Kidney (tissue), 13 donors: ENCODE measurements at regions not wholly inside any gene's neighbourhood (a gene's known extent, or its start where the extent isn't known, plus 50 kb on each side); places are given as distances from the start of the nearest gene placed in this dataset.
A peak's percentile ranks its signal among the peaks of the same experiment; 100 is the strongest.

Experiments used
- DNase-seq, 5 donors: peaks; one replicate each; pipeline ENCODE4 v3.0.0-alpha.2; 2013 to 2020
- FAIRE-seq: peaks from 2 replicates; lab custom pipeline; 2012; peaks lifted over from hg19 to GRCh38; lab: Jason Lieb, UNC
- H3K27ac ChIP-seq, 2 donors: one replicate each; pipeline ENCODE4 v1.7.0; 2013; ENCODE audit warnings: low read depth in 2 of 2, low read length in 2 of 2, inconsistent platforms in 1 of 2
- H3K27me3 ChIP-seq: one replicate; pipeline ENCODE4 v1.7.1; 2013; ENCODE audit warnings: low read length, inconsistent platforms; ENCODE audit not compliant: control insufficient read depth, insufficient read depth
- H3K36me3 ChIP-seq, 3 donors: one replicate each; pipeline versions ENCODE4 v1.7.0 to v1.7.1; 2013; ENCODE audit warnings: low read length in 3 of 3, control low read depth in 1 of 3, inconsistent platforms in 1 of 3; ENCODE audit not compliant: insufficient read depth in 3 of 3, control insufficient read depth in 2 of 3
- H3K4me1 ChIP-seq, 3 donors: one replicate each; pipeline versions ENCODE4 v1.7.0 to v1.7.1; 2013; ENCODE audit warnings: low read length in 3 of 3, inconsistent platforms in 1 of 3, low read depth in 1 of 3; ENCODE audit not compliant: control insufficient read depth in 2 of 3, insufficient read depth in 2 of 3
- H3K4me3 ChIP-seq, 3 donors: one replicate each; pipeline versions ENCODE4 v1.7.0 to v1.8.1; 2013; ENCODE audit warnings: low read length in 3 of 3, control low read depth in 1 of 3, inconsistent platforms in 1 of 3
- H3K9ac ChIP-seq, 3 donors: one replicate each; pipeline versions ENCODE4 v1.7.0 to v1.7.1; 2013; ENCODE audit warnings: low read length in 3 of 3, control low read depth in 1 of 3, inconsistent platforms in 1 of 3
- H3K9me3 ChIP-seq, 3 donors: one replicate each; pipeline versions ENCODE4 v1.7.0 to v1.7.1; 2013; ENCODE audit warnings: low read length in 3 of 3, control low read depth in 1 of 3, inconsistent platforms in 1 of 3; ENCODE audit not compliant: control insufficient read depth in 2 of 3, insufficient read depth in 1 of 3
- intact Hi-C: fragments of 100-400 bp; cut with DNase I; formaldehyde crosslinking; loops from one replicate; pipeline ENCODE4 v1.11.1; 2022
- TF ChIP-seq, protein P1 (sequence below): IDR thresholded peaks from 3 replicates; pipeline ENCODE4 v1.5.1; 2012; ENCODE audit warnings: mild to moderate bottlenecking, moderate library complexity, borderline replicate concordance; ENCODE audit not compliant: insufficient read depth; ENCODE audit errors: extremely low read depth
- donor health status: control.
- donor health status: control.
- donor health status: control.
- donor health status: control.
- donor health status: control.
- donor health status: DM: yes; HTN: yes; CAD: no.
- donor health status: Normal renal cell carcinoma (clear cell type).

DNA sequence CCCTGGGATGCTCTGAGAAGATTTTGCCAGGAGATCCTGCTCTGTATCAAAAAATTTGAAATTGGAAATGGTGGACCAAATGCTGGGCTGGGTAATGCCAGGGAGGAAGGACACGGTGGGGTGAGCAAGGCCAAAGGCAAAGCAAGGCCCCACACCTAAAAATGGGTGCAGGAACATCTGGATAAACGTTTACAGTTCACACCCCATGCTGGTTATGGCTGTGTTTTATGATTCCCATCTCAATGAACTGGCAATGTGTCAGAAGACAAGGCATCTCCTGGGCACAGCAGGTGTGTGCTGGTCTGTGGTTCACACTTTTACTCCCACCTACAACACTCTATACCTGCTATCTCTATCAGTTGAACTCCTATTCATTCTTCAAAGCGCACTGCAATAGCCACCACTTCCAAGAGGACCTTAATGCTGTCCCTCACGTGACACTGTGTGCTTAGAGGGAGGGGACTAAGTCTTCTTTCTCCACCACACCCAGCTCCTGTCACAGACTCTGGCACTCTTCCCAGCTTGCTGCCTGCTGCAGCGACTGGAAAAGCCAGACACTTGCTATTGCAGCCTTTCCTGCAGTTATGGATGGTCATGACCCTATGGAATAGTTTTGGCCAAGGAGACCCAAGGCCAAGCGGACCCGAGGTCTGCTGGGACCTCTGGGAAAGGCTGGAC lies 277.5 kb downstream of the CTTN start:
- H3K4me1 ChIP-seq: no peaks in the 10 kb centered on the region
- no peak overlapping the region for H3K4me3 ChIP-seq
- TF ChIP-seq, protein P1, sequence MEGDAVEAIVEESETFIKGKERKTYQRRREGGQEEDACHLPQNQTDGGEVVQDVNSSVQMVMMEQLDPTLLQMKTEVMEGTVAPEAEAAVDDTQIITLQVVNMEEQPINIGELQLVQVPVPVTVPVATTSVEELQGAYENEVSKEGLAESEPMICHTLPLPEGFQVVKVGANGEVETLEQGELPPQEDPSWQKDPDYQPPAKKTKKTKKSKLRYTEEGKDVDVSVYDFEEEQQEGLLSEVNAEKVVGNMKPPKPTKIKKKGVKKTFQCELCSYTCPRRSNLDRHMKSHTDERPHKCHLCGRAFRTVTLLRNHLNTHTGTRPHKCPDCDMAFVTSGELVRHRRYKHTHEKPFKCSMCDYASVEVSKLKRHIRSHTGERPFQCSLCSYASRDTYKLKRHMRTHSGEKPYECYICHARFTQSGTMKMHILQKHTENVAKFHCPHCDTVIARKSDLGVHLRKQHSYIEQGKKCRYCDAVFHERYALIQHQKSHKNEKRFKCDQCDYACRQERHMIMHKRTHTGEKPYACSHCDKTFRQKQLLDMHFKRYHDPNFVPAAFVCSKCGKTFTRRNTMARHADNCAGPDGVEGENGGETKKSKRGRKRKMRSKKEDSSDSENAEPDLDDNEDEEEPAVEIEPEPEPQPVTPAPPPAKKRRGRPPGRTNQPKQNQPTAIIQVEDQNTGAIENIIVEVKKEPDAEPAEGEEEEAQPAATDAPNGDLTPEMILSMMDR: no peak
- no peaks in the 10 kb centered on the region for H3K36me3 ChIP-seq
- no peaks in the 10 kb centered on the region for H3K27me3 ChIP-seq
- H3K27ac ChIP-seq: no peak overlapping the region
- DNase-seq (no peak), FAIRE-seq (no peak)
- H3K9ac ChIP-seq: no peak overlapping the region
- intact Hi-C loops: no loop called here
- H3K9me3 ChIP-seq: no peaks in the 10 kb centered on the region

DNA sequence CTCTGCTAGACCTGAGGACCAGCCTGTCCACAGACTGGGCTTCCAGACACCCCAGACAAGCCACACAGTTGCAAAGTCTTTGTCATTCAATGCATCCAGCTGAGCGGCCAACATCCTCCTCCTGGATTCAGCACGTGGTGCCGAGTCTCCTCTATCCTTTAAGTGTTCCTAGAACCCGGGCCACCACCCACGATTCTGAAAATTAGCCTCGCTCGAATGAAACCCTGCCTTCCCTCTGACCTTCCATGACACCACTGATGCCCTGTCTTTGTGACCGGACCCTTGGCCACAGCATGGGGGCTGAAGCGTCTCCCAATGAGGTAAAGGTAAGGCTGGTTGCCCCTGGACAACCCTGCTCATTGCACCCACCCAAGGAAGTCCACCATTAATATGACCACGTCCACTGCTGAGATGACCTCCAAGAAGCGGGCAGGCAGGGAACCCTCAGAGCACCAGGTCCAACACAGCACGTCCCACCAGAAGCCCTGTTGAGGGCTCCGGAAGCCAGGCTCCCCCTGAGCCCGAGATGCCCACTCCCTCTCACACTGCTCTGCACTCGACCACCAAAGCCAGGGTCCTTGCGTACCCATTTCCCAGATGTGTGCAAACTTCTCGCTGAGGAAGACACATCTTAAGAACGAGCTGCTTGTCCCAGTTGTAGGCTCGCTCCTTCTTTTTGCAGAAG lies 279.0 kb downstream of the CTTN start:
- DNase-seq: no peak
- intact Hi-C loops: no loop called here
- FAIRE-seq: no peak
- H3K4me1 ChIP-seq: no peaks in the 10 kb centered on the region
- TF ChIP-seq, protein P1: no peak
- H3K27ac ChIP-seq: no peak overlapping the region
- no peaks in the 10 kb centered on the region for H3K27me3 ChIP-seq
- H3K36me3 ChIP-seq: no peaks in the 10 kb centered on the region
- no peak overlapping the region for H3K9ac ChIP-seq
- H3K9me3 ChIP-seq: no peaks in the 10 kb centered on the region
- no peak overlapping the region for H3K4me3 ChIP-seq

DNA sequence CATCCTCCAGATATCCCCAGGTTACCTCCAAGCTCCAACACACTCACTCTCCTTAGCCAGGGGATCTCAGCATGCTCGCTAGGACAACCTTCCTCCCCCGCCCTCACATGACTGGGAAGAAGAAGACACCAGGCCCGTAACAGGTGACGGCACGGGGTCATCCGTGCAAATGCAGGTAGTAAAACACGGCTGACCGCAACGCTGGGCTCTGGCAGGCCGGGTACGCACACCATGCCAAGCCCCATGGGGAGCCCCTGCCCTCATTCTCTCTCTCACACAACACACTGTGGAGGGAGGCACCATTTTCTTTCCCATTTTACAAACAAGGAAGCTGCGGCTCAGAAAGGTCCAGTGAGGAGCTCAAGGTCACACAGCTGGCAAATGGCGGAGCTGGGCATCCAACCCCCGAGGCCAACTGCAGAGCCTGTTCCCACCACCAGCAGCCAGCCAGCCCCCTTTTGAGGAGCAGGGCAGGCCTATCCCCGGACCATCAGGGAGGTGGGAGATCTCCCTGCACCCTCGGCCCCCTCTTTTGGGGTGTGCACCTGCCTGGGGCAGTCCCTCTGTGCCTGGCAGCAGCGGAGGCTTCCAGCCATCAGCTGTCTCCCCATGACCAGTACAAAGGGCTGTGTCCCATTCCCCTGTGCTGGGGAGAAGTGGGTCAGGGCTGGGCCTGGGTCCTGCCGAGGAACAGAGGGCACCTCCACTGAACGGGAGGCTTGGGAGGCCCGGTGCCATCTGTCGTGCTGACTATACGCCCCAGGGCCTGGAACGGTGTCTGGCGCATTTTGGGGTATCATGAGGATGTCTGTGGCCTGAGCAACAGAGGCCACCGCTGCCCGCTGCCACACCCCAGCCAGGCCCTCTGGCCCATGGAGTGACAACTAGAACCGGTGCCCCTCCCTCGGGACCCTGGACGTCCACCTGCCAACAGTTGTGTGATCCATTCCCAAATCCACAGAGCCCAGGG lies 280.9 kb downstream of the CTTN start:
- Histone ChIP-seq H3K27me3 (no peaks in the 10 kb centered on the region), H3K4me3 (no peak overlapping the region), H3K36me3 (no peaks in the 10 kb centered on the region), H3K9ac (no peak overlapping the region), H3K4me1 (no peaks in the 10 kb centered on the region), H3K27ac (no peak overlapping the region), H3K9me3 (no peaks in the 10 kb centered on the region)
- intact Hi-C loops: no loop called here
- TF ChIP-seq, protein P1: no peak
- DNase-seq: peak in 1 of 5 donors; percentile 68
- no peak for FAIRE-seq
